Neuronal stem cell (in vitro differentiated cells): ENCODE measurements at regions not wholly inside any gene's neighbourhood (a gene's known extent, or its start where the extent isn't known, plus 50 kb on each side); places are given as distances from the start of the nearest gene placed in this dataset.

ENCODE experiments used
- DNase-seq: peaks from one replicate; pipeline ENCODE4 v3.0.0-alpha.2; 2013; ENCODE audit warnings: low spot score
- H2AFZ ChIP-seq: one replicate; pipeline ENCODE4 v1.6.1; 2013; ENCODE audit warnings: mild to moderate bottlenecking, low read length, inconsistent platforms
- H2AK5ac ChIP-seq: 2 replicates; pipeline ENCODE4 v1.6.1; 2013; ENCODE audit warnings: low read depth, mild to moderate bottlenecking, inconsistent platforms, low read length, moderate library complexity, mixed read lengths
- H2BK120ac ChIP-seq: 2 replicates; pipeline ENCODE4 v1.6.1; 2013; ENCODE audit warnings: low read depth, mild to moderate bottlenecking, inconsistent platforms, low read length, moderate library complexity, mixed read lengths
- H2BK12ac ChIP-seq: one replicate; pipeline ENCODE4 v1.6.1; 2013; ENCODE audit warnings: low read length, inconsistent platforms
- H2BK15ac ChIP-seq: 2 replicates; pipeline ENCODE4 v1.6.1; 2013; ENCODE audit warnings: mild to moderate bottlenecking, low read length, inconsistent platforms, mixed read lengths
- H2BK5ac ChIP-seq: one replicate; pipeline ENCODE4 v1.6.1; 2013; ENCODE audit warnings: inconsistent platforms, mild to moderate bottlenecking, low read length, moderate library complexity
- H3K14ac ChIP-seq: one replicate; pipeline ENCODE4 v1.6.1; 2013; ENCODE audit warnings: low read length, inconsistent platforms
- H3K18ac ChIP-seq: 2 replicates; pipeline ENCODE4 v1.6.1; 2013; ENCODE audit warnings: low read length, inconsistent platforms
- H3K23ac ChIP-seq: 2 replicates; pipeline ENCODE4 v1.6.1; 2013; ENCODE audit warnings: low read depth, mild to moderate bottlenecking, mixed read lengths, low read length, inconsistent platforms; ENCODE audit not compliant: poor library complexity
- H3K27ac ChIP-seq: replicated peaks from 3 replicates; pipeline ENCODE4 v1.5.1; 2013; ENCODE audit warnings: low read length, inconsistent platforms
- H3K27me3 ChIP-seq, 3 experiments: 2 replicates each; pipeline ENCODE4 v1.6.1; 2013; ENCODE audit warnings: low read length in 3 of 3, mild to moderate bottlenecking in 2 of 3, inconsistent platforms in 1 of 3, low read depth in 1 of 3, mixed read lengths in 1 of 3, moderate library complexity in 1 of 3; ENCODE audit not compliant: control insufficient read depth in 3 of 3, insufficient read depth in 3 of 3
- H3K36me3 ChIP-seq, 2 donors: replicated peaks in 1 of 2; 2 replicates each; pipeline ENCODE4 v1.6.1; 2013; ENCODE audit warnings: low read length in 2 of 2; ENCODE audit not compliant: control insufficient read depth in 2 of 2, insufficient read depth in 2 of 2
- H3K4ac ChIP-seq: 2 replicates; pipeline ENCODE4 v1.6.1; 2013; ENCODE audit warnings: inconsistent platforms, mild to moderate bottlenecking, low read length, moderate library complexity
- H3K4me1 ChIP-seq, 2 donors: 1 replicate in 1 of 2; 2 replicates in 1 of 2; pipeline ENCODE4 v1.6.1; 2013; ENCODE audit warnings: low read length in 2 of 2, low read depth in 1 of 2; ENCODE audit not compliant: control insufficient read depth in 2 of 2, insufficient read depth in 1 of 2
- H3K4me2 ChIP-seq: one replicate; pipeline ENCODE4 v1.6.1; 2013; ENCODE audit warnings: mild to moderate bottlenecking, low read length, inconsistent platforms; ENCODE audit not compliant: insufficient read depth, poor library complexity, severe bottlenecking
- H3K4me3 ChIP-seq, 2 donors: 2 replicates each; pipeline ENCODE4 v1.5.1; 2013; ENCODE audit warnings: low read length in 2 of 2, mild to moderate bottlenecking in 2 of 2, inconsistent platforms in 1 of 2, moderate library complexity in 1 of 2
- H3K79me1 ChIP-seq: one replicate; pipeline ENCODE4 v1.6.1; 2013; ENCODE audit warnings: low read depth, mild to moderate bottlenecking, inconsistent platforms, low read length, moderate library complexity
- H3K9ac ChIP-seq: one replicate; pipeline ENCODE4 v1.6.1; 2013; ENCODE audit warnings: mild to moderate bottlenecking, low read depth, low read length, inconsistent platforms; ENCODE audit not compliant: poor library complexity
- H3K9me3 ChIP-seq, 2 donors: replicated peaks in 1 of 2; 2 replicates each; pipeline versions ENCODE3 to v1.6.1; 2013; ENCODE audit warnings: low read length in 2 of 2, mild to moderate bottlenecking in 2 of 2, inconsistent platforms in 1 of 2, low read depth in 1 of 2, mixed read lengths in 1 of 2, moderate library complexity in 1 of 2; ENCODE audit not compliant: control insufficient read depth in 2 of 2, insufficient read depth in 1 of 2
- H4K8ac ChIP-seq: one replicate; pipeline ENCODE4 v1.6.1; 2013; ENCODE audit warnings: low read depth, mild to moderate bottlenecking, inconsistent platforms, low read length, moderate library complexity
- H4K91ac ChIP-seq: one replicate; pipeline ENCODE4 v1.6.1; 2013; ENCODE audit warnings: low read length, low read depth, mild to moderate bottlenecking, inconsistent platforms; ENCODE audit not compliant: poor library complexity
- WGBS, 2 donors: extraction: QIAGEN DNeasy Blood & Tissue Kit; methylation state at CpG; one replicate each; pipeline ENCODE4 v1.1.7; 2013; ENCODE audit warnings: missing lambda C conversion rate in 2 of 2, mixed read lengths in 1 of 2; ENCODE audit not compliant: insufficient read length in 2 of 2, insufficient replicate concordance in 1 of 2; ENCODE audit errors: extremely low coverage in 2 of 2; 5-methylcytosine and 5-hydroxymethylcytosine counted together

DNA sequence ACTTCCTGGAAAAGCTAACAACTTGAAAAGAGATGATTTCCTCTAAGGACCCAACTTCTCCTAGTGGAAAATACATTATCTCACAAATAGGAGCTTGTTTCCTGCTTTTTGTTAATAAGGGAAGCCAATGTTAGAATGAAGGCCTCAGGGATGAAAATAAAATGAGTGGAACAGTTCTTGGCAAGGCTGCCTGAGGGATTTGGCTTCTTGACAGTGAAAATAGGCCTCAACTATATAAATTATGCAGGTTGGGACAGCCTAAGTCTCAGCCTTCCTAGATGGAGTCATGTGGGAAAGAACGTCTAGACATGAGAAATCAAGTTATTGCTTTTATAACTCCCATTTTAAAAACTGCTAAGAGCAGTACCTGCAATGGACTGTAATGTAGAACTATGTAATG lies 92.8 kb upstream of the FIBIN start:
- no peaks in the 10 kb centered on the region for H3K36me3 ChIP-seq
- no peak overlapping the region for H3K27ac ChIP-seq
- no peak overlapping the region for H3K4me3 ChIP-seq
- no peaks in the 10 kb centered on the region for H3K27me3 ChIP-seq
- H2AK5ac ChIP-seq, result no peak overlapping the region
- no peak overlapping the region for H3K9ac ChIP-seq
- H4K91ac ChIP-seq, result no peak overlapping the region
- no peak for DNase-seq
- H2BK12ac ChIP-seq, result no peak overlapping the region
- H2BK5ac ChIP-seq, result no peak overlapping the region
- no peaks in the 10 kb centered on the region for H3K79me1 ChIP-seq
- H4K8ac ChIP-seq, result no peak overlapping the region
- no CpG with 5 or more reads among the region's 1 CpG for WGBS, 2 donors
- H2BK120ac ChIP-seq, result no peak overlapping the region
- no peak overlapping the region for H3K4me2 ChIP-seq
- H2AFZ ChIP-seq, result no peak overlapping the region
- no peak overlapping the region for H3K23ac ChIP-seq
- H3K18ac ChIP-seq, result no peak overlapping the region
- H3K14ac ChIP-seq, result no peak overlapping the region
- H3K9me3 ChIP-seq, result no peaks in the 10 kb centered on the region
- H3K4me1 ChIP-seq, result peaks cover 4 to 6% of the 10 kb centered on the region in 2 donors
- no peak overlapping the region for H2BK15ac ChIP-seq
- no peak overlapping the region for H3K4ac ChIP-seq

DNA sequence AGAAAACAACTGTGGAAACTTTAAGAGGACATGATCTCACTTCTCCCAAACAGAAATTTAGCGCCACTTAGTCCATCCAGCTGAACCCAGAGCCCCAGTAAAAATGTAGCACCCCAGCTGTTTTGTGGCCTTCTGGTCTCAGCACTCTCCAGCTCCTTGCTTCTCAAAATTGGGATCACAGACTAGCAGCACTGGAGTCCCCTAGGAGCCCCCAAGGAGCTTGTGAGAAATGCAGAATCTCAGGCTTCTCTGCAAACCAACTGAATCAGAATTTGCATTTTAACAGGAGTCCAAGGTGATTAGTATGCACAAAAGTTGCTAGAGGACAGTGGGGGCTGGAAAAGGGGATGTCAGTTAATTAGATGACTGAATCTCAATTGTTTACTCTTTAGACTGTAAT lies 89.8 kb upstream of the FIBIN start:
- Histone ChIP-seq H3K36me3 (no peaks in the 10 kb centered on the region), H3K4ac (no peak overlapping the region), H3K4me3 (no peak overlapping the region), H3K4me2 (no peak overlapping the region), H3K27ac (no peak overlapping the region), H2BK15ac (no peak overlapping the region), H3K23ac (no peak overlapping the region), H3K27me3 (no peaks in the 10 kb centered on the region), H2AFZ (peak overlapping the region; percentile 42), H4K8ac (no peak overlapping the region), H3K79me1 (no peaks in the 10 kb centered on the region), H2BK120ac (no peak overlapping the region), H3K9ac (no peak overlapping the region), H3K14ac (no peak overlapping the region), H4K91ac (no peak overlapping the region), H2AK5ac (no peak overlapping the region), H3K18ac (no peak overlapping the region), H3K9me3 (no peaks in the 10 kb centered on the region), H2BK12ac (no peak overlapping the region), H3K4me1 (peaks cover 4 to 6% of the 10 kb centered on the region in 2 donors), H2BK5ac (no peak overlapping the region)
- no peak for DNase-seq
- WGBS, 2 donors, result no CpG with 5 or more reads among the region's 1 CpG

DNA sequence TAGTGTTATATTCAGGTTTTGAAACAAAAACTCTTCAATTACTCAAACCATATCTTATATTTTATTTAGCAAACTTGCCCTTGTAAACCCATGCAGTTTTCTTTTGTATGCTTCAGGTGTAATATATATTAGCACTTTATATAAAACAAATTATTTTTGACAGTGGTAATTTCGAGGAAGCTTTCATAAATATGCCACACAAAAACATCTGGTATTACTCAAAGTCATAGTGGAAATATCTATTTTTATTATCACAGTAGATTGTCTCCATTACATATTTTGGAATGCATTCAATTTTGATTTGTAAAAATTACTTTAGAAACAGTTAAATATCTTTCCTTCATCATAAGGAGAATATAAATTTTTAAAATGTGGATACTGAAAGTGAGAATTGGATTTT lies 89.1 kb upstream of the FIBIN start:
- no peak overlapping the region for H4K8ac ChIP-seq
- H2BK120ac ChIP-seq, result no peak overlapping the region
- H3K4ac ChIP-seq, result no peak overlapping the region
- no peak overlapping the region for H4K91ac ChIP-seq
- H3K4me2 ChIP-seq, result no peak overlapping the region
- no peak overlapping the region for H2BK15ac ChIP-seq
- WGBS, 2 donors, result no CpG with 5 or more reads among the region's 1 CpG
- no peak for DNase-seq
- H3K36me3 ChIP-seq, result no peaks in the 10 kb centered on the region
- H3K9ac ChIP-seq, result no peak overlapping the region
- H3K79me1 ChIP-seq, result no peaks in the 10 kb centered on the region
- H2AFZ ChIP-seq, result no peak overlapping the region
- no peaks in the 10 kb centered on the region for H3K9me3 ChIP-seq
- H2BK12ac ChIP-seq, result no peak overlapping the region
- H3K14ac ChIP-seq, result no peak overlapping the region
- H3K18ac ChIP-seq, result no peak overlapping the region
- no peak overlapping the region for H2AK5ac ChIP-seq
- H3K23ac ChIP-seq, result no peak overlapping the region
- no peak overlapping the region for H3K27ac ChIP-seq
- H3K27me3 ChIP-seq, result no peaks in the 10 kb centered on the region
- no peak overlapping the region for H2BK5ac ChIP-seq
- no peak overlapping the region for H3K4me3 ChIP-seq
- peaks cover 4 to 6% of the 10 kb centered on the region in 2 donors for H3K4me1 ChIP-seq

DNA sequence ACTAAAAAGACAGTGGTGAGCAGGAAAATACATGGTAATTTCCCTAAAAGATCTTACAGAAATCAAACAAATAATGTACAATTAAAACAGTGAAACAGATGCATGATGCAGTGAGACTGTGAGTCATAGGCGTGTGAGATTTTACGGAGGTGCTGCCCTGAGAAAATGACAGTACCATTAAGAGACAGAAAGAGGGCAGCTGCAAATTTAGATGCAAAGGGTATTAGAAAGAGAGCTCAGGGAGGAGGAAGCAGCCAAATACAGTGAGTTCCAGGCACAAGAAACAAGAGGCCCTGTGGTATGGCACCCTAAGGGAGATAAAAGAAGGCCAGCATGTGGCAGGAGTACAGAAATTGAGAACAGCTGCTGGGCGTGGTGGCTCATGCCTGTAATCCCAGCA lies 88.5 kb upstream of the FIBIN start:
- Histone ChIP-seq H3K27me3 (no peaks in the 10 kb centered on the region), H2AFZ (no peak overlapping the region), H3K9me3 (no peaks in the 10 kb centered on the region), H3K36me3 (no peaks in the 10 kb centered on the region), H2BK15ac (no peak overlapping the region), H3K4me3 (no peak overlapping the region), H4K91ac (no peak overlapping the region), H3K23ac (no peak overlapping the region), H3K14ac (no peak overlapping the region), H3K4ac (no peak overlapping the region), H3K79me1 (no peaks in the 10 kb centered on the region), H3K9ac (no peak overlapping the region), H4K8ac (no peak overlapping the region), H2AK5ac (no peak overlapping the region), H3K27ac (no peak overlapping the region), H2BK12ac (no peak overlapping the region), H2BK120ac (no peak overlapping the region), H3K4me2 (no peak overlapping the region), H3K4me1 (peaks cover 4 to 6% of the 10 kb centered on the region in 2 donors), H3K18ac (no peak overlapping the region), H2BK5ac (no peak overlapping the region)
- no peak for DNase-seq
- no CpG with 5 or more reads among the region's 3 CpGs for WGBS, 2 donors
